Liver (tissue), 8 donors: ENCODE measurements at regions not wholly inside any gene's neighbourhood (a gene's known extent, or its start where the extent isn't known, plus 50 kb on each side); places are given as distances from the start of the nearest gene placed in this dataset.

ENCODE experiments used
- DNase-seq: peaks from one replicate; pipeline ENCODE4 v3.0.0-alpha.2; 2017; ENCODE audit warnings: low spot score
- H3K27ac ChIP-seq, 2 donors: one replicate each; pipeline ENCODE4 v1.7.0; 2013; ENCODE audit warnings: inconsistent platforms in 2 of 2, low read length in 2 of 2, control low read depth in 1 of 2, low read depth in 1 of 2, mild to moderate bottlenecking in 1 of 2
- H3K27me3 ChIP-seq, 4 donors: one replicate each; pipeline versions ENCODE4 v1.6.1 to v1.7.0; 2013; ENCODE audit warnings: low read length in 3 of 4, inconsistent platforms in 1 of 4, mild to moderate bottlenecking in 1 of 4, moderate library complexity in 1 of 4; ENCODE audit not compliant: control insufficient read depth in 4 of 4, insufficient read depth in 4 of 4
- H3K36me3 ChIP-seq, 4 donors: one replicate each; pipeline versions ENCODE4 v1.6.1 to v1.7.0; 2013; ENCODE audit warnings: low read length in 3 of 4, mild to moderate bottlenecking in 3 of 4, low read depth in 1 of 4, moderate library complexity in 1 of 4; ENCODE audit not compliant: control insufficient read depth in 4 of 4, insufficient read depth in 3 of 4
- H3K4me1 ChIP-seq, 4 donors: one replicate each; pipeline versions ENCODE4 v1.6.1 to v1.7.0; 2013; ENCODE audit warnings: low read length in 3 of 4, mild to moderate bottlenecking in 3 of 4, moderate library complexity in 1 of 4; ENCODE audit not compliant: control insufficient read depth in 4 of 4, insufficient read depth in 4 of 4
- H3K4me3 ChIP-seq, 3 donors: one replicate each; pipeline versions ENCODE4 v1.6.1 to v1.7.0; 2013; ENCODE audit warnings: low read length in 3 of 3, control low read depth in 1 of 3, low read depth in 1 of 3, mild to moderate bottlenecking in 1 of 3
- H3K9ac ChIP-seq, 2 donors: one replicate each; pipeline ENCODE4 v1.7.0; 2013; ENCODE audit warnings: low read length in 2 of 2, mild to moderate bottlenecking in 2 of 2, moderate library complexity in 2 of 2, control low read depth in 1 of 2, low read depth in 1 of 2
- H3K9me3 ChIP-seq, 4 donors: one replicate each; pipeline versions ENCODE4 v1.6.1 to v1.7.0; 2013; ENCODE audit warnings: low read length in 3 of 4; ENCODE audit not compliant: control insufficient read depth in 4 of 4
- EGR1 ChIP-seq, 2 donors: IDR thresholded peaks; 2 replicates each; pipeline ENCODE4 v1.6.1; 2016 to 2018; ENCODE audit warnings: antibody characterized with exemption in 2 of 2, low read depth in 2 of 2
- FOXA1 ChIP-seq: IDR thresholded peaks from 2 replicates; pipeline ENCODE4 v1.6.1; 2016; ENCODE audit warnings: antibody characterized with exemption
- FOXA2 ChIP-seq: IDR thresholded peaks from 2 replicates; pipeline ENCODE4 v1.6.1; 2016; ENCODE audit warnings: antibody characterized with exemption
- GABPA ChIP-seq, 2 donors: IDR thresholded peaks in 1 of 2; conservative IDR thresholded peaks in 1 of 2; 2 replicates each; pipeline ENCODE4 v1.6.1; 2016; ENCODE audit warnings: antibody characterized with exemption in 2 of 2, mild to moderate bottlenecking in 1 of 2, moderate library complexity in 1 of 2
- HNF4A ChIP-seq, 2 donors: conservative IDR thresholded peaks; 2 replicates each; pipeline ENCODE4 v1.6.1; 2016; ENCODE audit warnings: antibody characterized with exemption in 2 of 2, mild to moderate bottlenecking in 2 of 2
- HNF4G ChIP-seq: IDR thresholded peaks from 2 replicates; pipeline ENCODE4 v1.6.1; 2016; ENCODE audit warnings: antibody characterized with exemption
- JUND ChIP-seq, 2 donors: IDR thresholded peaks; 2 replicates each; pipeline ENCODE4 v1.6.1; 2016; ENCODE audit warnings: antibody characterized with exemption in 2 of 2
- MAX ChIP-seq: IDR thresholded peaks from 2 replicates; pipeline ENCODE4 v1.6.1; 2016; ENCODE audit warnings: antibody characterized with exemption
- NR2F2 ChIP-seq: IDR thresholded peaks from 2 replicates; pipeline ENCODE4 v1.6.1; 2016; ENCODE audit warnings: antibody characterized with exemption
- RAD21 ChIP-seq, 2 donors: IDR thresholded peaks; 2 replicates each; pipeline ENCODE4 v1.6.1; 2016; ENCODE audit warnings: antibody characterized with exemption in 2 of 2, mild to moderate bottlenecking in 2 of 2
- REST ChIP-seq: IDR thresholded peaks from 2 replicates; pipeline ENCODE4 v1.6.1; 2016; ENCODE audit warnings: antibody characterized with exemption, mild to moderate bottlenecking
- RXRA ChIP-seq, 2 donors: IDR thresholded peaks; 2 replicates each; pipeline ENCODE4 v1.6.1; 2017 to 2018; ENCODE audit warnings: antibody characterized with exemption in 2 of 2, mild to moderate bottlenecking in 1 of 2
- SP1 ChIP-seq: IDR thresholded peaks from 2 replicates; pipeline ENCODE4 v1.6.1; 2018; ENCODE audit warnings: antibody characterized with exemption, mild to moderate bottlenecking
- TAF1 ChIP-seq: conservative IDR thresholded peaks from 2 replicates; pipeline ENCODE4 v1.6.1; 2016; ENCODE audit warnings: antibody characterized with exemption, mild to moderate bottlenecking
- WGBS: extraction: QIAGEN DNeasy Blood & Tissue Kit; methylation state at CpG from one replicate; pipeline ENCODE4 v1.1.7; 2013; 5-methylcytosine and 5-hydroxymethylcytosine counted together
- TF ChIP-seq, protein P1 (sequence below): fragments of 150-350 bp; IDR thresholded peaks from 2 replicates; pipeline ENCODE4 v1.5.1; 2017; ENCODE audit warnings: improper control_type of control experiment, low read depth, low read length; ENCODE audit not compliant: missing input control
- TF ChIP-seq, protein P2 (sequence below): IDR thresholded peaks from 2 replicates; pipeline ENCODE4 v1.6.1; 2016; ENCODE audit warnings: antibody characterized with exemption
- TF ChIP-seq, protein P3 (sequence below): IDR thresholded peaks from 2 replicates; pipeline ENCODE4 v1.6.1; 2016; ENCODE audit warnings: antibody characterized with exemption
- donor health status: healthy.
- donor health status: healthy.
- donor health status: healthy.
- donor health status: healthy.
- donor health status: healthy.

GRCh38 chr2:241924069-241924908 lies 54.8 kb downstream of the RTP5 start:
- TF ChIP-seq, protein P1, sequence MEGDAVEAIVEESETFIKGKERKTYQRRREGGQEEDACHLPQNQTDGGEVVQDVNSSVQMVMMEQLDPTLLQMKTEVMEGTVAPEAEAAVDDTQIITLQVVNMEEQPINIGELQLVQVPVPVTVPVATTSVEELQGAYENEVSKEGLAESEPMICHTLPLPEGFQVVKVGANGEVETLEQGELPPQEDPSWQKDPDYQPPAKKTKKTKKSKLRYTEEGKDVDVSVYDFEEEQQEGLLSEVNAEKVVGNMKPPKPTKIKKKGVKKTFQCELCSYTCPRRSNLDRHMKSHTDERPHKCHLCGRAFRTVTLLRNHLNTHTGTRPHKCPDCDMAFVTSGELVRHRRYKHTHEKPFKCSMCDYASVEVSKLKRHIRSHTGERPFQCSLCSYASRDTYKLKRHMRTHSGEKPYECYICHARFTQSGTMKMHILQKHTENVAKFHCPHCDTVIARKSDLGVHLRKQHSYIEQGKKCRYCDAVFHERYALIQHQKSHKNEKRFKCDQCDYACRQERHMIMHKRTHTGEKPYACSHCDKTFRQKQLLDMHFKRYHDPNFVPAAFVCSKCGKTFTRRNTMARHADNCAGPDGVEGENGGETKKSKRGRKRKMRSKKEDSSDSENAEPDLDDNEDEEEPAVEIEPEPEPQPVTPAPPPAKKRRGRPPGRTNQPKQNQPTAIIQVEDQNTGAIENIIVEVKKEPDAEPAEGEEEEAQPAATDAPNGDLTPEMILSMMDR = no peak
- no peak for TF ChIP-seq FOXA2
- TF ChIP-seq EGR1 (IDR thresholded peaks at IDR 0.05; ENCODE audit: low read depth in 2 of 2) = no peak
- TF ChIP-seq TAF1 = no peak
- TF ChIP-seq, protein P2, sequence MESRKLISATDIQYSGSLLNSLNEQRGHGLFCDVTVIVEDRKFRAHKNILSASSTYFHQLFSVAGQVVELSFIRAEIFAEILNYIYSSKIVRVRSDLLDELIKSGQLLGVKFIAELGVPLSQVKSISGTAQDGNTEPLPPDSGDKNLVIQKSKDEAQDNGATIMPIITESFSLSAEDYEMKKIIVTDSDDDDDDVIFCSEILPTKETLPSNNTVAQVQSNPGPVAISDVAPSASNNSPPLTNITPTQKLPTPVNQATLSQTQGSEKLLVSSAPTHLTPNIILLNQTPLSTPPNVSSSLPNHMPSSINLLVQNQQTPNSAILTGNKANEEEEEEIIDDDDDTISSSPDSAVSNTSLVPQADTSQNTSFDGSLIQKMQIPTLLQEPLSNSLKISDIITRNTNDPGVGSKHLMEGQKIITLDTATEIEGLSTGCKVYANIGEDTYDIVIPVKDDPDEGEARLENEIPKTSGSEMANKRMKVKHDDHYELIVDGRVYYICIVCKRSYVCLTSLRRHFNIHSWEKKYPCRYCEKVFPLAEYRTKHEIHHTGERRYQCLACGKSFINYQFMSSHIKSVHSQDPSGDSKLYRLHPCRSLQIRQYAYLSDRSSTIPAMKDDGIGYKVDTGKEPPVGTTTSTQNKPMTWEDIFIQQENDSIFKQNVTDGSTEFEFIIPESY = no peak
- no peak for TF ChIP-seq RXRA (IDR thresholded peaks at IDR 0.05)
- TF ChIP-seq FOXA1 = no peak
- no peak for TF ChIP-seq RAD21 (IDR thresholded peaks at IDR 0.05)
- 80% methylated on average over 11 of the region's 11 CpGs for WGBS
- no peak overlapping the region for H3K27ac ChIP-seq
- H3K27me3 ChIP-seq = no peaks in the 10 kb centered on the region
- no peaks in the 10 kb centered on the region for H3K36me3 ChIP-seq
- H3K9me3 ChIP-seq = no peaks in the 10 kb centered on the region
- H3K9ac ChIP-seq = no peak overlapping the region
- no peak overlapping the region for H3K4me3 ChIP-seq
- DNase-seq = no peak
- peaks cover 3 to 11% (median 8%) of the 10 kb centered on the region in 4 donors for H3K4me1 ChIP-seq

DNA sequence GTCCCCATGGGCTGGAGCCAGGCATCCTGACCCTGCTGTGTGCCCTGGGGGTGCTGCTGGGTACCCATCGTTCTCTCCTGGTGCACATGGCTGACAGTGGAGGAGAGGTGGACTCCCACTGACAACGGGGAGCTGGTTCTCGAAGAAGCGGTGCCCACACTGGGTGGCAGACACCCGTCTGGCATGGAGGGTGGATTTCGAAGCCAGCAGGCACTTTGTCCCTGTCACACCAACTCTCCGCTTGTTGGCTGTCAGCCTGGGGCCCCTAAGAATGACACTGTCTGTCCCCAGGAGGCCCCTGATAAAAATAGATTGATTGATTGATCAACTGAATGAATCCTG lies 55.4 kb downstream of the RTP5 start:
- Histone ChIP-seq H3K36me3 (no peaks in the 10 kb centered on the region), H3K27ac (no peak overlapping the region), H3K9ac (no peak overlapping the region), H3K4me1 (peaks cover 3 to 11% (median 8%) of the 10 kb centered on the region in 4 donors), H3K9me3 (no peaks in the 10 kb centered on the region), H3K4me3 (no peak overlapping the region), H3K27me3 (no peaks in the 10 kb centered on the region)
- no peak for DNase-seq
- TF ChIP-seq, protein P3, sequence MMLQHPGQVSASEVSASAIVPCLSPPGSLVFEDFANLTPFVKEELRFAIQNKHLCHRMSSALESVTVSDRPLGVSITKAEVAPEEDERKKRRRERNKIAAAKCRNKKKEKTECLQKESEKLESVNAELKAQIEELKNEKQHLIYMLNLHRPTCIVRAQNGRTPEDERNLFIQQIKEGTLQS = no peak
- no peak for TF ChIP-seq JUND (IDR thresholded peaks at IDR 0.05)
- TF ChIP-seq NR2F2 = no peak
- TF ChIP-seq FOXA2 = no peak
- no peak for TF ChIP-seq HNF4G
- no peak for TF ChIP-seq MAX
- no peak for TF ChIP-seq RAD21 (IDR thresholded peaks at IDR 0.05)
- TF ChIP-seq GABPA (IDR thresholded peaks at IDR 0.05 in 1 of 2, conservative IDR thresholded peaks at IDR 0.05 in 1 of 2) = no peak
- TF ChIP-seq REST = no peak
- no peak for TF ChIP-seq RXRA (IDR thresholded peaks at IDR 0.05)
- no peak for TF ChIP-seq HNF4A (conservative IDR thresholded peaks at IDR 0.05)
- TF ChIP-seq, protein P1 = no peak
- no peak for TF ChIP-seq SP1
- TF ChIP-seq EGR1 (IDR thresholded peaks at IDR 0.05; ENCODE audit: low read depth in 2 of 2) = no peak
- no peak for TF ChIP-seq TAF1
- TF ChIP-seq FOXA1 = no peak
- 92% methylated on average over 7 of the region's 7 CpGs for WGBS
